Frontal cortex (tissue), 3 donors: ENCODE measurements at regions not wholly inside any gene's neighbourhood (a gene's known extent, or its start where the extent isn't known, plus 50 kb on each side); places are given as distances from the start of the nearest gene placed in this dataset.

Experiments used
- DNase-seq, 2 donors: peaks; one replicate each; pipeline ENCODE4 v3.0.0; 2012; ENCODE audit warnings: low spot score in 2 of 2
- FAIRE-seq: peaks from 2 replicates; lab custom pipeline; 2012; peaks lifted over from hg19 to GRCh38; lab: Jason Lieb, UNC
- donor health status: control.
- donor health status: control.
- donor health status: control.

- DNase-seq (no peak), FAIRE-seq (no peak)
These were observed 749.1 kb upstream of the GRIA3 start for GRCh38 chrX:122434942-122435341.

DNA sequence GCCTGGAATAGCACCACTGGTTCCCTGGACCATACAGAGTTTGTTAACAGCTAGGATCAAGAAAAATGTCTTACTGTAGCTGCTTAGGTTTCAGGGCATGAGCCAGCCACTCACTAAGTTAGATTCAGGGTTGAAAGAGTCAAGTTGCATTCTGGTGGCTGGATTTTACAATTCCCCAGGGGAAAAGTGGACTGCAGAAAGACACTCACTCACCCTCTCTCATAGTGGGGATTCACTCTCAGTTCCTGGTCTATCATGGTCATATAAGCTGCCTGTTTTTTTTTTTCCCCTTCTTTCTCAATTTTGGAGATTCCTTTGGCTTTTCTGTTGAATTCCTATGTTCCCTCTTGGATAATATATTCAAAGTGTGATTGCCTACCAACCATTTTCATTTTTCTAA is 744.2 kb upstream of the GRIA3 start:
- DNase-seq (no peak), FAIRE-seq (no peak)

DNA sequence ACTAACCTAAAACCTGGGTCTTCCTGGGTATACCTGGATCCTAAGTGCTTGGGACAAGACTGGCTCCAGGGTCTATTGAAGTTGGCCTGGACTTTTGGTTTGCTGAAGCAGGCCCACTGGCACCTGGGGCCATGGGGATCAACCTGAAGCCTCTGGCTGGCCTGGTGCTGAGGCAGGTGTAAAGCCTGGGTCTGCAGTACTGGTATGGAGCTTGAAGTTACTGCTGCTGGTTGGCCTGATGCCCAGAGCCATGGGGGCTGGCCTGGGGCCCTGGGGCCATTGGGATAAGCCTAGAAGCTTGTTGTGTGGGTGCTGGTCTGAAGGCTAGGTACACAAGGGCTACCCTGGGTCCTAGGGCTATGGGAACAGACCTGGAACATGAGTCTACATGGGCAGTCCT is 743.2 kb upstream of the GRIA3 start:
- no peak for FAIRE-seq

DNA sequence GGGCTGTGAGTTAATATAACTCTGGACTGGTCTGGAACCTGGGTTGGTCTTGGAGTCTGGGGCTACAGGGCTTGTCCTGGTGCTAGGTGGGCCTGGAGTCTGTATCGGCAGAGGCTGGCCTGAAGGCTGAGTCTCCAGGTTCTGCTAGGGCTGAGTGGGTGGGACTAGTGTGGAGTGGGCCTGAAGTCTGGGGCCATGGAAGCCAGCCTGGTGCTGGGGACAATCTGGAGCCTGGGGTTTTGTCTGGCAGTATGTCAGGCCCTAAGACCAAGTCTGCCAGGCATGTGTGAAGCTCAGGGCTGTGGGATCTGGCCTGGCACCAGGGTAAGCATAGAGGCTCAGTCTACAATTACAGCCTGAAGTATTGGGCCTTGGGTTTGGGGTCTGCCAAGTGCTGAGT is 742.6 kb upstream of the GRIA3 start:
- no peak for FAIRE-seq
- DNase-seq: no peak

More for the DNA sequence above, 743.2 kb upstream of the GRIA3 start:
- no peak for DNase-seq

- FAIRE-seq (no peak), DNase-seq (no peak)
These were observed 738.6 kb upstream of the GRIA3 start for GRCh38 chrX:122445466-122445865.

GRCh38 chrX:122464341-122464740 is 719.7 kb upstream of the GRIA3 start:
- DNase-seq (no peak), FAIRE-seq (no peak)

DNA sequence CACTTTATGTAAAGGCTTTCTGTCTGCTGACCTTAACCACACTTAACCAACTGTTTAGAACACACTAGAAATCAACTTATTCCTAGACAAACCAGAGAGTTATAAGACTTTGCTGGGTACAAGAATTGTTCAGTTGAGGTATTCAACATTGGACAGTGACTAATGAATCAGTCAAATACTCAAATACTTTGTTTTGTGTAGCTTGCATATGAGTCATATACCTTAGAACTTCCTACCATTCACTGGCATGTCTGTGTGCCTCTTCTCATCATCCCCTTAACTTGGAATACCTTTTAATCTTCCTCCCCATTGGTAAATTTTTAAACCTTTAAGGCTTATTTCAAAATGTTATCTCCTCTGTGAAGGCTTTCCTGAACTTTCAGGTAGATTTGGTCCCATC is 708.8 kb upstream of the GRIA3 start:
- FAIRE-seq: no peak

GRCh38 chrX:122500556-122500955 is 683.5 kb upstream of the GRIA3 start:
- DNase-seq (no peak), FAIRE-seq (no peak)

More for the DNA sequence above, 708.8 kb upstream of the GRIA3 start:
- DNase-seq: no peak

DNA sequence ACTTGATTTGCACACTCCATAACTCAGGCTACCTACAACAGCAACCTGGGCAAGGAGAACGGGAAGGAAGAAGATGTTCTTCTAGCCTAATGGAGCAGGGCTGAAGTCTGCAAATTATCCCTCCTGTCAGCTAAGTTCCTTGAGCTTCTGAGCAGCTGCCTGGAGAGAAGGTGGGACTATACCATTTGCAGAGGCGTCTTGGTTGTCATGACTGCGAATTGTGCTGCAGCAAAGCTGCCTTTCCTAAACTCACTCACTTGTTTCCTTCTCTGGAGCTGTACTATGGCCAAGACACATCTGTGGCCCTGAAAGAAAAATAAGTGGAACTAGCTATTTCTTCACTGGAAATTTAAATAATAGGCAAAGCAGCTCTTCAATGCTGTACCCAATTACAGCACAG is 682.4 kb upstream of the GRIA3 start:
- DNase-seq: no peak

DNA sequence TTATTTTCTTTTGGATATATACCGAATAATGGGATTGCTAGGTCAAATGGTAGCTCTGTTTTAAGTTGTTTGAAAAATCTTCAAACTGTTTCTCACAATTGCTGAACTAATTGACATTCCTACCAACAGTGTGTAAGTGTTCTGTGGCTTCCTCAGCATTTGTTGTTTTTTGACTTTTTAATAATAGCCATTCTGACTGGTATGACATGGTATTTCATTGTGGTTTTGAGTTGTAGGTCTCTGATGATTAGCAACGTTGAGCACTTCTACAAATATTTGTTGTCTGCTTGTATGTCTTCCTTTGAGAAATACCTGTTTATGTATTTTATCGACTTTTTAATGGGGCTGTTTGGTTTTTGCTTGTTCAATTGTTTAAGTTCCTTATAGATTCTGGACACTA is 680.1 kb upstream of the GRIA3 start:
- no peak for DNase-seq
- no peak for FAIRE-seq

More for the DNA sequence above, 682.4 kb upstream of the GRIA3 start:
- FAIRE-seq: no peak

- DNase-seq (no peak), FAIRE-seq (no peak)
These were observed 671.5 kb upstream of the GRIA3 start for GRCh38 chrX:122512561-122513072.

DNA sequence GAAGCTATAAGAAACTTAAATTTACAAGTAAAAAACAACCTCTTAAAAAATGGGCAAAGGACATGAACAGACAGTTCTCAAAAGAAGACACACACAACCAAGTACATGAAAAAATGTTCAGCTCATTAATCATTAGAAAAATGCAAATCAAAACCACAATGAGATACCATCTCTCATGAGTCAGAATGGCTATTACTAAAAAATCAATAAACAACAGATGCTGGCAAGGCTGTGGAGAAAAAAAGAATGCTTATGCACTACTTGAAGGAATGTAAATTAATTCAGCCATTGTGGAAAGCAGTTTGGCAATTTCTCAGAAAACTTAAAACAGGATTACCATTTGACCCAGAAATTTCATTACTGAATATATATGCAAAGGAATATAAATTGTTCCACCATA is 666.3 kb upstream of the GRIA3 start:
- no peak for FAIRE-seq
- DNase-seq: no peak

- no peak for FAIRE-seq
- DNase-seq: no peak
These were observed 638.3 kb upstream of the GRIA3 start for GRCh38 chrX:122545778-122546177.

DNA sequence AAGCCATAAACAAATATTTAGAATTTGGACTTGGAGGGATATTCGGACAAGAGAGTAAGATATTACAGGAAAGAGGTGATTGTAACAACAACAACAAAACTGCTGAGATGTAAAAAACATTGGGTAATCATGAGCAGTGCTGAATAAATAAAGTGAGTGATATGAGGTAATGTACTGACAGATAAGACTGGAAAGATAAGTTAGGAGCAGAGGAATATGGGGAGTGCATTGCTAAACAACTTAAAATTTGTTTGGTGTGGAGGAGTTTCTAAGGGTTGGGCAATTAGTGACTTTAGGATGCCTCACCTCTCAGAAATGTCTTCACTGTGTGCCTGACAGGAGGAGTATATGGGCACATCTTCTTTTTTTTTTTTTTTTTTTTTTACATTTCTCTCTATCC is 637.8 kb upstream of the GRIA3 start:
- no peak for DNase-seq
- FAIRE-seq: no peak

DNA sequence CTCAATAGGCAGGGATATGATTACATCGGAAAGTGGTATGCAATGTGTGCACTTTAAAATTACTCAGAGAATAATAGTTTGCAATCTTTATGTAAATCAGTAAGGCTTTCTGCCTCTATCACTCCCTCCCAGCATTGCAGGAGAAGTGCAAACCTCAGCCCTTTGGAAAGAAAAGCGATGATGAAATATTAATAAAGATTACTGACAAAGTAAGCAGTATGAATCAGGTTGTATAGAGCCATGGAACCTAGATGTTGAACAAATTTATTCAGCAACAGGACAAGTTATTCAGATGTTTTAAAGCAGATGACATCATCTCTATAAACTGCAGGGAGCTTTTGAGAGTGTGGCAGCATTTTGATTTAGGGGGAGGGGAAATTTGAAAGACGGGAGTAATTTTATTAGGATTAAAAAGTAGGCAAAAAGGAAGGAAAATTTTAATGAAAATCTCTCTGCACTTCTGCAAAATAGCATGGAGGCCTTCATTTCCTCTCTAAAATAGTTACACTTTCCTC is 631.7 kb upstream of the GRIA3 start:
- FAIRE-seq (no peak), DNase-seq (no peak)

DNA sequence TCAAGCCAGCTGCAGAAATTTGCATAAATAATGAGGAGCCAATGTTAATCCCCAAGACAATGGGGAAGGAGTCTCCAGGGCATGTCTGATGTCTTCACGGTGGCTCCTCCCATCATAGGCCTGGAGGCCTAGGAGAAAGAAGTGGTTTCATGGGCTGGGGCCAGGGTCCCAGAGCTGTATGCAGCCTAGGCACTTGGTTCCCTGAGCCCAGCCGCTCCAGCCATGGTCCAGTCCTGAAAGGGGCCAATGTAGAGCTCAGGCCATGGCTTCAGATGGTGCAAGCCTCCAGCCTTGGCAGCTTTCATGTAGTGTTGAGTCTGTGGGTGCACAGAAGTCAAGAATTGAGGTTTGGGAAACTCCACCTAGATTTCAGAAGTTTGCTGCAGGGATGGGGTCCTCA is 628.2 kb upstream of the GRIA3 start:
- DNase-seq: no peak
- no peak for FAIRE-seq

- DNase-seq: no peak
- FAIRE-seq: no peak
These were observed 618.1 kb upstream of the GRIA3 start for GRCh38 chrX:122565952-122566351.

DNA sequence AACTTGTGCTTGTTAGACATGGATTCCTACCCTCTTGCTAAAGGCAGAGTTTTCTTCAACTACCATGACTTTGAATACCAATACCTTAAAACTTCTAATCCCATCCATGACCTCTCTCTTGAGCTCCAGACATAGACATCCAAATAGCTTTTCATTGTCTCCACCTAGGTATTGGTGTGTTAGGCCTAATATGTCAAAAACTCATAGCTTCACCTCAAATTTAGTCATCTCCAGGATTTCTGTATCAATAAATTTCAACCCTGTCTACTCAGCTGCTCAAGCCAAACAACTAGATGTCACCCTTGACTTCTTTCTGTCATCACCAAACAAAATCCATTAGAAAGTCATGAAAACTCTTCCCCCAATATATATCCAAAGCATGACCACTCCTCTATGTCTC is 617.7 kb upstream of the GRIA3 start:
- DNase-seq (no peak), FAIRE-seq (no peak)

- no peak for FAIRE-seq
These were observed 616.2 kb upstream of the GRIA3 start for GRCh38 chrX:122567911-122568310.

DNA sequence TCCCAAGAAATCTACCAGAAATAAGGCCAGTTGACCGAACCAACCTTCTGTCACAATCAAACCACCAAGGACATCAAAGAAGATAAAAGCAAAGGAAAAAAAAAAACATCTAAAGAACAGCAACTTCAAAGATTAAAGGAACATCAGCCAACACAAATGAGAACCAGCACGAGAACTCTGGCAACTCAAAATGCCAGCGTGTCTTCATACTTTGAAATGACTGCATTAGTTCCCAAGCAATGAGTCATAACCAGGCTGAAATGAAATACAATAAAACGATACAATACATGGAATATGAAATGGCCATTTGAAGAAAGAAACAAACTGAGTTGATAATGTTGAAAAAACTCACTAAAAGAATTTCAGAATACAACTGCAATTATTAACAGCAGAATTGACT is 611.6 kb upstream of the GRIA3 start:
- FAIRE-seq: no peak
- no peak for DNase-seq

More at GRCh38 chrX:122567911-122568310, 616.2 kb upstream of the GRIA3 start:
- DNase-seq: no peak

DNA sequence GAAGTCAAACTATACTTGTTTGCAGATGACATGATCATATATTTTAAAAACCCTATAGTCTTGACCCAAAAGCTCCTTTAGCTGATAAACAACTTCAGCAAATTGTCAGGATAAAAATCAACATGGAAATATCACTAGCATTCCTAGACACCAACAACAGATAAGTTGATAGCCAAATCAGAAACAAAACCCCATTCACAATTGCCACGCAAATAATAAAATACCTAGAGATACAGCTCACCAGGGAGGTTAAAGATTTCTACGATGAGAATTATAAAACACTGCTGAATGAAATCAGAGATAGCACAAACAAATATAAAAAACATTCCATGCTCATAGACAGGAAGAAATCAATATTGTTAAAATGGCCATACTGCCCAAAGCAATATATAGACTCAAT is 605.0 kb upstream of the GRIA3 start:
- no peak for FAIRE-seq
- no peak for DNase-seq

- DNase-seq (no peak), FAIRE-seq (no peak)
These were observed 604.6 kb upstream of the GRIA3 start for GRCh38 chrX:122579526-122579925.
